ENCODE measurements at regions not wholly inside any gene's neighbourhood (a gene's known extent, or its start where the extent isn't known, plus 50 kb on each side); places are given as distances from the start of the nearest gene placed in this dataset.

DNA sequence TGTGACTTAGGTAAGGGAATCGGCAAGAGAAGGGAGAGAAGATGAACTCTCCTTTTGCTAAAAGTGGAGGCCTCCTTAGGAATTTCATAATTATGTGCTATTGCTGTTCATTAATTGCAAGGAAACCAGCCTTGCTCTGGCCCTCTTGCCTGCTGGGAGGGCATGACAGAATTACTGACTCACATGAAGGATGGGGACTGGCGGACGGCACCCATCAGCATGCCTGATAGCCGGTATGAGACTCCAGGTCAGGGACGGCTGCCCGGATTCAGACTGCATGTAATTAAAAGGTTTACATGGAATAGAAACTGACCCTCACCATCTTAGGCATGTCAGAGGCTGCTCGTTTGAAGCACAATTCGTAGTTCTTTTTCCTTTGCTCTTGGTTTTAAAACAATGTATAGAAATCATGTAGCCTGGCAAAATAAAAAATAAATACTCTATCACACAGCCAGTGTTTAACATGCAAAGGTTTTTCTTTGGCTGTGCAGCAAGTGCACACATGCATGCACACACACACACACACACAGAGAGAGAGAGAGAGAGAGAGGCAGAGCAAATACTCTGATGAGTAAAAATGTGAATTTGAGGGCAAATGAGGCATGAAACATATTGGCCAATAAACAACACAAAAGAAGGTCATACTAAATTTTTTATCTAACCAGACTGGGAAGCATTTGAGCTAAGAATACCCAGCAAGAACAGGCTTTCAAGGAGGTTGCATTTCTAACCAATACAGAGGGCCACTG, 82.7 kb downstream of the FOXB1 start:
- no peak for DNase-seq
- no peak overlapping the region for H3K27ac Mint-ChIP-seq (ENCODE audit: unreplicated experiment)
- no peaks in the 10 kb centered on the region for H3K36me3 Mint-ChIP-seq (ENCODE audit: unreplicated experiment)
- no peaks in the 10 kb centered on the region for H3K4me1 Mint-ChIP-seq (ENCODE audit: low read depth, unreplicated experiment)
- TF ChIP-seq, protein P1, sequence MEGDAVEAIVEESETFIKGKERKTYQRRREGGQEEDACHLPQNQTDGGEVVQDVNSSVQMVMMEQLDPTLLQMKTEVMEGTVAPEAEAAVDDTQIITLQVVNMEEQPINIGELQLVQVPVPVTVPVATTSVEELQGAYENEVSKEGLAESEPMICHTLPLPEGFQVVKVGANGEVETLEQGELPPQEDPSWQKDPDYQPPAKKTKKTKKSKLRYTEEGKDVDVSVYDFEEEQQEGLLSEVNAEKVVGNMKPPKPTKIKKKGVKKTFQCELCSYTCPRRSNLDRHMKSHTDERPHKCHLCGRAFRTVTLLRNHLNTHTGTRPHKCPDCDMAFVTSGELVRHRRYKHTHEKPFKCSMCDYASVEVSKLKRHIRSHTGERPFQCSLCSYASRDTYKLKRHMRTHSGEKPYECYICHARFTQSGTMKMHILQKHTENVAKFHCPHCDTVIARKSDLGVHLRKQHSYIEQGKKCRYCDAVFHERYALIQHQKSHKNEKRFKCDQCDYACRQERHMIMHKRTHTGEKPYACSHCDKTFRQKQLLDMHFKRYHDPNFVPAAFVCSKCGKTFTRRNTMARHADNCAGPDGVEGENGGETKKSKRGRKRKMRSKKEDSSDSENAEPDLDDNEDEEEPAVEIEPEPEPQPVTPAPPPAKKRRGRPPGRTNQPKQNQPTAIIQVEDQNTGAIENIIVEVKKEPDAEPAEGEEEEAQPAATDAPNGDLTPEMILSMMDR (IDR thresholded peaks at IDR 0.05; ENCODE audit: partially characterized antibody, unreplicated experiment), result no peak
- H3K9me3 Mint-ChIP-seq (ENCODE audit: unreplicated experiment), result no peaks in the 10 kb centered on the region
- H3K4me3 Mint-ChIP-seq (ENCODE audit: unreplicated experiment), result no peak overlapping the region
- H3K27me3 Mint-ChIP-seq (ENCODE audit: unreplicated experiment), result peaks cover under 1% of the 10 kb centered on the region

DNA sequence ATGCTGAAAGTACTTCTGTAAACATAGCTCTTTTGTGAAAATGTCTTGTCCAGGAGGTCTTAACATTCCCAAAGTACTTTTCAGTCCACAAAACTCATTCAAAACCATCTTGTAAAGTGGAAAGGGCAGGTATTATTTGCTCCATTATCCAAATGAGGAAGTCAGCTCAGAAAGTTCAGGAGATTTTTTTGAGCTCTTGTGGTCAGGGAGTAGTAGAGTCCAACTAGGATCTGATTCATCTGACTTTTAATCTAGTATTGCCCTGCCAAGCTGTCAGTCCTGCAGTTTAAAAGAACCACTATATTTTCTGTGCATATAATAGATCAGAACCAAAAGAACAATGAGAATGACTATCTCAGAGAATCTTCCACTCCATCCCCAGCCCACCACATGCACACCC, 83.5 kb downstream of the FOXB1 start:
- H3K4me3 Mint-ChIP-seq (ENCODE audit: unreplicated experiment), result no peak overlapping the region
- TF ChIP-seq, protein P1 (IDR thresholded peaks at IDR 0.05; ENCODE audit: partially characterized antibody, unreplicated experiment), result no peak
- H3K4me1 Mint-ChIP-seq (ENCODE audit: low read depth, unreplicated experiment), result no peaks in the 10 kb centered on the region
- no peaks in the 10 kb centered on the region for H3K27me3 Mint-ChIP-seq (ENCODE audit: unreplicated experiment)
- no peak for DNase-seq
- H3K27ac Mint-ChIP-seq (ENCODE audit: unreplicated experiment), result no peak overlapping the region
- no peaks in the 10 kb centered on the region for H3K36me3 Mint-ChIP-seq (ENCODE audit: unreplicated experiment)
- H3K9me3 Mint-ChIP-seq (ENCODE audit: unreplicated experiment), result no peaks in the 10 kb centered on the region

DNA sequence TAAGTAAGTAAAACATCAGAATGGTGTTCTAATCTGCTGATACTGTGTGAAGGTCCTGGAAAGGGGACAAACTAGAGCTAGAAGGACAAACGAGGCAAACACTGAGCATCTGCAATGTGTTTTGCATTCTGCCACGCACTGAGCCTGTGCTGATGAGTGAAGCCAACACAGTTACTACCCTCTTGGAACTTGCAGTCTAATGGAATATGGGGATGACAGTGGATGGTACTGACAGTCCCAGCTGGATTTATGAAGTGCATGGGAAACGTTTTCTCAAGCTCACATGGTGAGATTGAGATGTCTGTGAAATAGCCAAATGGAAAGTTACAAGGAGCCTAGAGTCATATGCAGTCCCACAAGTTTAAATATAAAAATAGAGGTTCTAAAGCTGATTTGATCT, 86.6 kb downstream of the FOXB1 start:
- Mint-ChIP-seq H3K36me3 (ENCODE audit: unreplicated experiment) (no peaks in the 10 kb centered on the region), H3K27ac (ENCODE audit: unreplicated experiment) (no peak overlapping the region), H3K4me1 (ENCODE audit: low read depth, unreplicated experiment) (no peaks in the 10 kb centered on the region), H3K27me3 (ENCODE audit: unreplicated experiment) (peaks cover 1% of the 10 kb centered on the region), H3K9me3 (ENCODE audit: unreplicated experiment) (no peaks in the 10 kb centered on the region), H3K4me3 (ENCODE audit: unreplicated experiment) (no peak overlapping the region)
- TF ChIP-seq, protein P1 (IDR thresholded peaks at IDR 0.05; ENCODE audit: partially characterized antibody, unreplicated experiment), result no peak
- DNase-seq, result no peak

DNA sequence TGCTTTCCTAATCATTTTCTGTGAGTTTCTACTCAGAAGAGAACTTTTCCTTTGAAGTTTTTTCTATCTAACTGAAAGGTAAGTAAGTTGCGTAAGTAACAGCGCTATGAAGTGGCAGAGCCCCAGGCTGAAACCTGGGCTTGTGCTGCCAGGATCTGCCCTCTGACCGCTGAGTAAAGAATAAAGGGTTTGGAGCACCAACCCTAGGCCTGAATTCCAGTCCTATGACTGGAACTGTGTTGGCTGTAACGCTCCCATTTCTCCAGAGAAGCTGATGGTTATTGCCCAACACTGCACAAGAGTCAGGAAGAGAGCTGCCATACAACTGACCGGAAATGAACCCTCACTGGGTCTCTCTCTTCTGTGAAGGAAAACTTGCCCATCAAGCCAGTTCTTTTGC, 87.0 kb downstream of the FOXB1 start:
- H3K27ac Mint-ChIP-seq (ENCODE audit: unreplicated experiment), result no peak overlapping the region
- H3K4me1 Mint-ChIP-seq (ENCODE audit: low read depth, unreplicated experiment), result no peaks in the 10 kb centered on the region
- no peaks in the 10 kb centered on the region for H3K36me3 Mint-ChIP-seq (ENCODE audit: unreplicated experiment)
- H3K9me3 Mint-ChIP-seq (ENCODE audit: unreplicated experiment), result no peaks in the 10 kb centered on the region
- DNase-seq, result no peak
- TF ChIP-seq, protein P1 (IDR thresholded peaks at IDR 0.05; ENCODE audit: partially characterized antibody, unreplicated experiment), result no peak
- H3K27me3 Mint-ChIP-seq (ENCODE audit: unreplicated experiment), result peaks cover 1% of the 10 kb centered on the region
- no peak overlapping the region for H3K4me3 Mint-ChIP-seq (ENCODE audit: unreplicated experiment)

DNA sequence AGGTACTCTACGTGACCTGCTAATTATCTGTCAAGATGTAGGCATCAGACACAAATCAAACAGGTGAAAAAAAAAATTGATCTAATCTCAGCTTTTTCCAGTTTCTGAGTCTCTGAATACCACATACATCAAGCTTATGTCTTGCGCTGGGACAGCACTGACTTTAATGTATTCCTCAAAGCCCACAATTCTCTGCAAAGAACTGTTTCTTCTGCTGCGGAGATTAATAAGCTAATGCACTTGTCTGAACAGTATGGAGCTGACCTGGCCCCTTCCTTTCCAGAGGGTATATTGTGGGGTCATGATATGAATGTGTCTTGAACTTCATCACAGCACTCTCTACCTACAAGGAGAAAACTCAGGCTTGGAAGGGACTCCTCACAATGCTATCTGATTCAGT, 87.8 kb downstream of the FOXB1 start:
- Mint-ChIP-seq H3K36me3 (ENCODE audit: unreplicated experiment) (no peaks in the 10 kb centered on the region), H3K9me3 (ENCODE audit: unreplicated experiment) (no peaks in the 10 kb centered on the region), H3K27me3 (ENCODE audit: unreplicated experiment) (peaks cover 1% of the 10 kb centered on the region), H3K27ac (ENCODE audit: unreplicated experiment) (no peak overlapping the region), H3K4me1 (ENCODE audit: low read depth, unreplicated experiment) (no peaks in the 10 kb centered on the region), H3K4me3 (ENCODE audit: unreplicated experiment) (no peak overlapping the region)
- no peak for DNase-seq
- TF ChIP-seq, protein P1 (IDR thresholded peaks at IDR 0.05; ENCODE audit: partially characterized antibody, unreplicated experiment), result no peak

All from glutamatergic neuron (in vitro differentiated cells).